ENCODE measurements at regions not wholly inside any gene's neighbourhood (a gene's known extent, or its start where the extent isn't known, plus 50 kb on each side); places are given as distances from the start of the nearest gene placed in this dataset.
"Not testable (repeated sequence)": the region's sequence is repeated elsewhere in the genome, so short reads cannot be mapped to it uniquely, and the experiment has no call there.

DNA sequence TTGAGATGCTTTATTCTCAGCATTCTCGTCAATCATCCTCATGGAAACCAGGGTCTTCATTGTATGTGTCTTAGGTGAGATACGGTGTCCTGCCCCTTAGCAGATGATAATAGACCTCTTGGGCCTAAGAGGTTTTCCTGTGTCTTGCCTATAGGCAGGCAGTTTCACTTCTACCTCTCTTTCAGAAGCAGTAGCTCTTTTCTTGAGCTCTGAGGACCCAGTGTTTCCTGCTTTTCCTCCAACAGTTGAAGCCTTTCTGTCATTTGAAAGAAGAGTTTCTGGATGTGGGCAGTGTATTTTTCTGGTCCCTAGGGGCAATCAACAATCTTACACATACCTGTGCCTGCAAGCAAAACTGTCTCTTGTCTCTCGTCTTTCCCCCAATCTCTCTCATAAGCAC is 1550.3 kb upstream of the LRRTM3 start:
- DNase-seq (ENCODE audit: low spot score): no peak

DNA sequence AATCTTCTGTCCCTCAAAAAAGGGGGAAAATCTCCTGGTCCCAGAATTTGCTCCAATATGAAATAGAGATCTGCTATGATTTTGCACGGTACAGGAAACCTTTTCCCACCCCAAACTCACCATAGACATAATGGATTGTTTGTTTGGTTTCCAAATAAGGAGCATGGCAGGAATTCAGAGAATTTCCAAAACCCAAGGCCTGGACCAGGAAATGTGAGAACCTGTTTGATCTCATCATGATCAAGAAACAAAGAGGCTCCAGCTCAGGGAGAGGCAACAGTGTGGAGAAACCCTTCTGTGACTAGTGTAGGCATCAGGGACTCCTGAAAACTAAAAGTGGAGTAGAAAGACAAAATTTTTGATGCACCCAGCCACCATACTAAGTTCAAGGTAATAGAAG is 1548.1 kb upstream of the LRRTM3 start:
- no peak for DNase-seq (ENCODE audit: low spot score)

DNA sequence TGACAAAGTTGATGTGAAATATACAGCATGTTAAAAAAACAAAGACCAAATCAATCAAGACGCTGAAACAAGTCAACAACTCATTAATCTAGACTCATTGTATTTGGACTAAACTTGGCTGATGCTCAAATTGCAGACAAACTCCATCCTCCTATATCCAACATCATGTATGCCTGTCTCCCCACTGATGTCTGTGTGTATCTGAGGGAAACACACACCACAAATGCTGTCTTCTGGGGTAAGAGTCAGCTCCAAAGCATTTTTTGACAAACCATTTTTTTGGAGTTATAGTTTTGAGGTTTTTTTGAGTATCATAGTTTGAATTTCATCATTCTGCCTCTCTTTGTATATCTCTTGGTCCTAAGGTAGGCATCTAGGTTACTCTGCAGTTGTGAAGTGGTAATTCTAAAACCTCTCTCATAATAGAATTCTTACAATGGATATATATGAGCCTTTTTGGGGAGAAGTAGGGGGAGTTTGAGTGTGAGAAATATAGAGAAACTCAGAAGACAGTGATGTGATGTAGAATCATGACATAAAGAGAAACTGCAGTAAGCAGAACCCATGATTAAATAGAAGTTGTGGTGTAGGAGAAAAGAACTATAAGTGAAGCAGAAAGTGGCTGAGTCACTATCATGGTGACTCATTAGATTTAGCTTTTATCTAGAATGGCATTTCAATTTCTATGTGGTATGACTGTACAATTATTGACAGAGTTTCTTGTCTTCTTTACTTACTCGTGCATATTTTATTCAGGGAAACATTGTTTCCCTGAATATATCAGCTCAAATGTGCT is 1531.1 kb upstream of the LRRTM3 start:
- no peak for DNase-seq (ENCODE audit: low spot score)

- no peak for DNase-seq (ENCODE audit: low spot score)
These were observed 1530.2 kb upstream of the LRRTM3 start for GRCh38 chr10:65395631-65396030.

- no peak for DNase-seq (ENCODE audit: low spot score)
These were observed 1528.8 kb upstream of the LRRTM3 start for GRCh38 chr10:65396997-65397396.

- no peak for DNase-seq (ENCODE audit: low spot score)
These were observed 1517.4 kb upstream of the LRRTM3 start for GRCh38 chr10:65408401-65408800.

DNA sequence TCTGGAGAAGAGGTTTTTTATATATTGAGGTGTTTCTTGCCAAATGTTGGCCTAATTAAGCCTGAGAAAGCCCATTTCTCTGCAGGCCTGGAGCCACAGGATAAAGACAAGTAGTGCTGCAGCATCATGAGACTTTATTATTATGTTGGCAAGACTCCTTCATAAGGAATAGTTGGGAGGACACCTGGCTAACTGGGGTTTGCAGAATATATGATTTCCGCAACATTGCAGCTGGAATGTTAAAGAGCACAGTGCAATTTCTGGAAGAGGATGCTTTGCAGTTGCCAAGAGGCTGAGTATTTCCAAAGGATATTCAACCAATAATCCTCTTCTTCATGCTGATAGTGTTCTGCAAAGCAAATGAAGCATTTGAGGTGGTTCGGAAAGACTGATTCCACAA is 1512.8 kb upstream of the LRRTM3 start:
- no peak for DNase-seq (ENCODE audit: low spot score)

DNA sequence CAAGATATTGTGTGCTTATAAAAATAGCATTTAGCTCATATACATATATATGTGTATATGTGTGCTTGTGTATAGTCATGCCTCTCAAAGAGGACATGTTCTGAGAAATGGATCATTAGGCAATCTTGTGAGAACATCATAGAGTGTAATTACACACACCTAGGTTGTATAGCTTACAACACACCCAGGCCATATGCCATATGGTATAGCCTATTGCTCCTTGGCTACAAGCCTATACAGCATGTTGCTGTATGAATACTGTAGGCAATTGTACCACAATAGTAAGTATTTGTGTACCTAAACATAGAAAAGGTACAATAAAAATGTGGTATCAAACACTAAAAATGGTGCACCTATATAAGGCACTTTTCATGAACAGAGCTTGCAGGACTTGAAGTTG is 1510.5 kb upstream of the LRRTM3 start:
- DNase-seq (ENCODE audit: low spot score): no peak

DNA sequence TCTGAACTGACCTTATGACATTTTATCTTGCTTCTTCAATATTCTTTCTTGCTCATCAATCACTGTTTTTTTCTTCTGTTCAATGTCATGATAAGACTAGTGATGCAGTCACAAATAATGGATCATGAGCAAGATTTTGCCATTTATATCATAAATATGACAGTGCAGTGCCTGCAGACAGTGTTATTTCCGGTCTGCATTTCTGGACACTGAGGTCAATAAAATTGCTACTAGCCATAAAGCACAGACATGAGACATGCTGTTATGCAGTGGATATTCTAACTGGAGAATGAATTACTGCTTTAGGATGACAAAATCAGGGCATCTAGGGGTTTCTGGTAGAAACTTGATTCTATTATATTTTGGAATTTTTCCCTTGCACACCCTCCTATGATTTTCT is 1509.7 kb upstream of the LRRTM3 start:
- DNase-seq (ENCODE audit: low spot score): no peak

DNA sequence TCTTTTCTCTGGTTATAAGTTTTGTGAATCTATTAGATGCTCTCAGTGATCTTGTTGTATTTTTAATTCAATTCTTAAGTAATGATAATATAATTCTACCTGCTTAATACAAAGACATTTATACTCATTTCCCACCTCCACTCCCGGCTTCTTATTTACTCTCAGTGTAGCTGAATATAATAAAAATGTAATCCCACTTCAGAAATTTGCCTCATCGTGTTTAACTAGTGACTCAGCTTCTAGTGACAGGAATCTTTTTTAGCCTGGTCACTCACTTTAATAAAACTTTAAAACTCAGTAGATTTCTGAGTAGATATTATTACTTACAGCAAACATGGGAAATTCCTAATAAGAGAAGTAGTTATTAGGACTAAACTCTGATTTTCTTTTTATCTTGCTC is 1506.2 kb upstream of the LRRTM3 start:
- no peak for DNase-seq (ENCODE audit: low spot score)

DNA sequence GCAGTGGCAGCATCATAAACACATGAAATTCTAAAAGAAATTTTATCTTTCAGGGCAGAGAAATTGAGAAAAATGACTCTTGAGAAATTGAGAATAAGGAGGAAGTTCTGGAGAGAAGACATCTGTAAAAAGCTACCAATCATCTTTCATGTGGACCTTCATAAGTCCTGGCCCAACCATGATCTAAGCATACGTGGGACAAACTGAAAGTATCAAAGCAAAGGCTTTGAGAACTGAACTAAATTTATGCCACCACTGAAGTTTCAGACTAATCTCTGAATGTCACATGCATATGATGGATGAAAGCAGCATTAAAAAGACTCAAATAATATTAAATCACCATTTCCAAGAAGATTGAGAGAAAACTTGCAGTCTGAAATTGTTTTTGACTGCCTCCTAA is 1502.8 kb upstream of the LRRTM3 start:
- DNase-seq (ENCODE audit: low spot score): no peak

- not testable (repeated sequence) for DNase-seq (ENCODE audit: low spot score)
These were observed 1496.5 kb upstream of the LRRTM3 start for GRCh38 chr10:65429381-65429780.

DNA sequence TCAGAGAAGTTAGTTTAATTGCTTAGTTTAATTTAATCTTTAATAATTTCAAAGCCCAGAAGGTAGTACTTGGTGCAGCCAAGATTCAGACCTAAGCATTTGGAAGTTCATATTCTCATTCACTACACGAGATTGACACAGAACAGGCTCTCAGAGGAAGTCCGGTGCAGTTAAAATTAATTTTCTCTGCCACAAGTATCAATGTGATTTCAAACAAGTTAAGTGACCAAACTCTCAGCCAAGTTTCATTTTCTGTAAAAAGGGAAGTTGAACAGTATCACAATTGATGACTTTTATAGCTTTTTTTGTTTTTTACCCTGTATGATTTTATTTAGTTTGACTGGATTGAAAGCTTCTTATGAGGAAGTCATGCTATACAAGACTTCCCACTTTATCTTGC is 1494.9 kb upstream of the LRRTM3 start:
- no peak for DNase-seq (ENCODE audit: low spot score)

DNA sequence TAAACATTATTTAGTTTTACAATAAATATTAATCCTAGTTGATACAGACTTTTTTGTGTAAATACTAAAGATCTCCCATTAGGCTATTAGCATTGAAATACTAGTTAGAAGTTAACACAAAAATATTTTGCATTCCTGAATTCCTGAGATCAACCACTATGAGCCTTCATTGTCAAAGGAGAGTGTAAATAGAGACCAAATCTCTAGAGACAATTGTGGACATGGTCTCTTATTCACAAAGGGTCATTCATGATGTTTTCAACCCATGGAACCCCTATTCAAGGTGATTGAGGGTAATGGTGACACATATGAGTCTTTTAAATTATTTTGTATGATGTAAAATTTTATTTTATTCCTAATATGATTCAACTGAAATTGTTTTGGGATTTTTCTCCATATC is 1454.8 kb upstream of the LRRTM3 start:
- no peak for DNase-seq (ENCODE audit: low spot score)

- no peak for DNase-seq (ENCODE audit: low spot score)
These were observed 1443.0 kb upstream of the LRRTM3 start for GRCh38 chr10:65482848-65483247.

DNA sequence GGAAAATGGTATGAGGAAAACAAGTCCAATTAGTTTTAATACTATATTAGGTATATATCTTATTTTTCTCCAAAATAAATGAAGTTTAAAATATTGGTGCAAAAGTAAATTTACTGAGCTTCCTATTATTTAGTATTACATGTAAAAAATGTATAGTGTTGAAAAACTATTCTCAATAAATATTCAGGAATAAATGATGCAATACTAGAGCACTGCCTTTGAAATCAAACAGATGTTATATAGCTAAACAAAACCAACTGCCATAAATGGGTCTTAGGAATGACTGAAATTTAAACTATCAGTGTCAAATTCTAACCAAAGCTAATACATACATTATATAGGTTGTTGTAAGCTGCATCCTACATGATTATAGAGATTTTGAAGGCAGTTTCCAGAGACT is 1434.0 kb upstream of the LRRTM3 start:
- no peak for DNase-seq (ENCODE audit: low spot score)

DNA sequence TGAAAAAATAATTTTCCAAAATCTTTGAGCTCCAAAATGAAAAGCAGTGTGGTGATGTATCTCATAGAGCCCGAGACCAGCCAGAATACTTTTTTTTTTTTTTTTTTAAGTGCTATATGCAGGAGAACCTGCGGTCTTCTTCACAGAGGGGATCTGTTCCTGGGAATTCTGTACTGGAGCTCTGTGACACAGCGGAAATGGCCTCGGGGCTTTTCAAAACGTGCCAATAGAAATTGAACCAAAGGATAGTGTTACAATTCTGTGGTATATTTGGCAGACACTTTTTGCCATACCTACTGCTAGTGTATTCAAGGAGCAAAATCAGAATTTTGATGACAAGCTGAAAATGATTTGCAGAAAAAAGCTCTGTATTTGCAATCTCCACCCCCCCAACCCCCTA is 1429.3 kb upstream of the LRRTM3 start:
- DNase-seq (ENCODE audit: low spot score): no peak

- no peak for DNase-seq (ENCODE audit: low spot score)
These were observed 1428.0 kb upstream of the LRRTM3 start for GRCh38 chr10:65497837-65498236.

DNA sequence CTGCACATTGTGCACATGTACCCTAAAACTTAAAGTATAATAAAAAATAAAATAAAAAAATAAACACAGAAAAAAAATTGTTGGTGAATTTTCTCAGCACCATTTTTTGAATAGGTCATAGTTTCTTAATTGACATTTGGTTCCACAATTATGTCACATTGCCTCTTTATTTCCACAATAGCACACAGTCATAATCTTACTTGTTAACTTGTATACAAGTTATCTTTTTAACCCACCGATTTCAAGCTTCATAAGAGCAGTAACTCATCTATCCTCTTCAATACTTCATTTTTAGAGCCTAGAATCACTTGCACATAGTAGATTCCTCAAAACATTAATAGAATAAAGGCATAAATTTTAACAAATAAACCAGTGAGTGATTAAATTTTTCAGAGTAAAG is 1425.1 kb upstream of the LRRTM3 start:
- DNase-seq (ENCODE audit: low spot score): no peak

DNA sequence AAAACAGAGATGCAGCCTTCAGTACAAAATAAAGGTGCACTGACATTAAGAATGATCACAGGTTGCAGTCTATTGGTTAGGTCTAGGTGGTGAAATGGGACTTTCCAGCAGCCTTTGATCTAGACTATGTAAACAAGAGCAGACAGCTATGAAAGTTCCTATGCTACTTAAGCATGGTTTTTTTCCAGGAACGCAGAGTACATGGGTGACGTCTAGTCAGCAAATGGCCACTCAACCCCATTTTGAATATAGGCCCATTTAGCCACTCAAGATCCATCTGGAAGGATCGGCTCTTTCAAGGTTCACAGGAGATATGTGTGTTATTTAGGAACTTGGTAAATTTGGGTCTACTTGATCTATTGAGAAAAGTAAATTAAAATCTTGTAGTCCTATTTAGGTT is 1424.6 kb upstream of the LRRTM3 start:
- peak; percentile 27 for DNase-seq (ENCODE audit: low spot score)

- DNase-seq (ENCODE audit: low spot score): no peak
These were observed 1407.5 kb upstream of the LRRTM3 start for GRCh38 chr10:65518379-65518778.

GRCh38 chr10:65528986-65529385 is 1396.8 kb upstream of the LRRTM3 start:
- DNase-seq (ENCODE audit: low spot score): no peak

DNA sequence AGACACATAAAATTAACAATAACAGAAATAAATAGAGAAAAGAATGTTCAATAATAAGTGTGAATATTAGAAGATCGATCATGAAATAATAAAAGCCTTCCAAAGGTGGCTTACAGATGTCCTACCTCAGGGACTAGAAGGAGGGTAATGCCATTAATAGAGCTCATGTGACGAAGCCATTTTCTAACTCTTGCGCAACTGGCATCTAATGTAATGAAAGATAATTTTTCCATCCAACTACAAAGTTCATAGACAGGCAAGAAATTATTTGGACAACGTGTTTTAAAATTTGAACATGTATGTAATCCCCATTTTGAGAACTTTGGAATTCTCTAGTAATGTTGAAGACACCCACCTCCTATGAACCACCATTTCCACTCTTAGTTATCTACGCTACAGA is 1394.3 kb upstream of the LRRTM3 start:
- no peak for DNase-seq (ENCODE audit: low spot score)

GRCh38 chr10:65534771-65535170 is 1391.1 kb upstream of the LRRTM3 start:
- DNase-seq (ENCODE audit: low spot score): no peak

DNA sequence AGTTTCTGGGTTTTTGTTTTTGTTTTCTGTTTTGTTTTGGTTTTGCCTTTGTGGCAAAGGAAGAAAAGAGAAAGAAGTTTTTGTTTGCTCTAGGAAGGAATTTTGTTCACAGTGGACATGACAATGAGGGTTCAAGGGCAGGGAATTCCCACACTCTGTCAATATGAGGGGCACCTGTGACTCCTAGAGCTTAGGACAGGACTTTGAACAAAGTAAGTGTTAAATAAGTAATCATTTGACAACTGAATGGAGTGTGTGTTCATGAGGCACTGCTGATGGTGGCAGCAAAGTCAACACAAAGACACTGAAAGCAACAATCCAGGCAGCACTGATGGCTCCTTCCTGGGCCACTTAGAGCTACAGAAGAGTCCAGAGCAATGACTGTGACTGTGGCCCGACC is 1381.1 kb upstream of the LRRTM3 start:
- no peak for DNase-seq (ENCODE audit: low spot score)
